Activated CD4-positive, alpha-beta T cell treated with anti-CD3 and anti-CD28 coated beads, Interleukin-2, amount 10 ng/mL, durations not matched to agents 24 days and 14 days (primary cell): ENCODE measurements at regions not wholly inside any gene's neighbourhood (a gene's known extent, or its start where the extent isn't known, plus 50 kb on each side); places are given as distances from the start of the nearest gene placed in this dataset.

Experiments used
- DNase-seq: peaks from one replicate; pipeline ENCODE4 v3.0.0; 2022
- H3K27ac Mint-ChIP-seq: one replicate; pipeline ENCODE4 v1.8.0; 2022; ENCODE audit warnings: mild to moderate bottlenecking, mixed read lengths
- H3K27me3 Mint-ChIP-seq: one replicate; pipeline ENCODE4 v1.8.0; 2022; ENCODE audit warnings: mixed read lengths
- H3K36me3 Mint-ChIP-seq: one replicate; pipeline ENCODE4 v1.8.0; 2022; ENCODE audit warnings: low read depth, mild to moderate bottlenecking, mixed read lengths
- H3K4me1 Mint-ChIP-seq: one replicate; pipeline ENCODE4 v1.8.0; 2021; ENCODE audit warnings: mixed read lengths
- H3K4me3 Mint-ChIP-seq: one replicate; pipeline ENCODE4 v1.8.0; 2022; ENCODE audit warnings: mild to moderate bottlenecking, moderate library complexity, mixed read lengths
- H3K9me3 Mint-ChIP-seq: one replicate; pipeline ENCODE4 v1.8.0; 2021; ENCODE audit warnings: mixed read lengths
- intact Hi-C: fragments of 100-400 bp; cut with micrococcal nuclease; formaldehyde crosslinking; loops from one replicate; pipeline ENCODE4 v1.15.1; 2023

DNA sequence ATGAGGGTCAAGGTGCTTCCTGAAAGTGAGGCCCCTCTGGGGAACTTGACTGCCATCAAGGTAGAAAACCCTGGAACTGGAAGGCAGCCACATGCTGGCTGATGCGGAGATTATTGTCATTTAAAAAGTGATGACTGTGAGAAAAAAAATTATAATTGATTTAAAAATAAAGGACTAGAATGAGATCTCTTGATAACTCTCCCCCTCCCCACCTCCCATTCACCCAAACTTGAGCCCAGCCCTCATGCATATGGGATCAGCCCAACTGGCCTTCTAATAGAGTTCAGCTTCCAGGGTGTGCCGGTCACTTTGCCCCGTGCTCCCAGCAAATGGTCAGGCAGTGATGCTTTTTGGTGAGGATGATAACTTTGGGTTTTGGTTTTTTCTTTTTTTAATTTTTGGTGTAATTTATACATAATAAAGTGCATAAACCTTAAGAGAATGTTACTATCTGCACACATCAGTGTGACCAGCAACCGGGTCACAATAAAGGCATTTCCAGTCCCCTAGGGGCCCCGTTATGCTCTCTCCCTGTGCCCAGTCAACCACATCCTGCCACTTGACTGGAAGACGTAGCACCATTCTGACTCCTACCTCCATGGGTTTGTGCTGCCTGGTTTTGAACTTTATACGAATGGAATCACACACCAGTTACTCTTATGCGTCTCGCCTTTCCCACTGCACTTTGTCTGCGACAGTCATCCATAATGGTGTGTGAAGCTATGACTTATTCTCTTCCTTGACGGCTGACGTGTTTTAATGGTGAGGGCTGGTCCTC, 187.9 kb downstream of the USP12 start:
- Mint-ChIP-seq H3K36me3 (no peaks in the 10 kb centered on the region), H3K27me3 (peaks cover 5% of the 10 kb centered on the region), H3K4me3 (no peak overlapping the region), H3K9me3 (no peaks in the 10 kb centered on the region), H3K27ac (no peak overlapping the region), H3K4me1 (peaks cover 9% of the 10 kb centered on the region)
- intact Hi-C loops, result loop anchor here (10.0 kb wide), 1 partner anchor 1001 kb away; the partner anchor contains the start of gene URAD
- DNase-seq, result no peak

DNA sequence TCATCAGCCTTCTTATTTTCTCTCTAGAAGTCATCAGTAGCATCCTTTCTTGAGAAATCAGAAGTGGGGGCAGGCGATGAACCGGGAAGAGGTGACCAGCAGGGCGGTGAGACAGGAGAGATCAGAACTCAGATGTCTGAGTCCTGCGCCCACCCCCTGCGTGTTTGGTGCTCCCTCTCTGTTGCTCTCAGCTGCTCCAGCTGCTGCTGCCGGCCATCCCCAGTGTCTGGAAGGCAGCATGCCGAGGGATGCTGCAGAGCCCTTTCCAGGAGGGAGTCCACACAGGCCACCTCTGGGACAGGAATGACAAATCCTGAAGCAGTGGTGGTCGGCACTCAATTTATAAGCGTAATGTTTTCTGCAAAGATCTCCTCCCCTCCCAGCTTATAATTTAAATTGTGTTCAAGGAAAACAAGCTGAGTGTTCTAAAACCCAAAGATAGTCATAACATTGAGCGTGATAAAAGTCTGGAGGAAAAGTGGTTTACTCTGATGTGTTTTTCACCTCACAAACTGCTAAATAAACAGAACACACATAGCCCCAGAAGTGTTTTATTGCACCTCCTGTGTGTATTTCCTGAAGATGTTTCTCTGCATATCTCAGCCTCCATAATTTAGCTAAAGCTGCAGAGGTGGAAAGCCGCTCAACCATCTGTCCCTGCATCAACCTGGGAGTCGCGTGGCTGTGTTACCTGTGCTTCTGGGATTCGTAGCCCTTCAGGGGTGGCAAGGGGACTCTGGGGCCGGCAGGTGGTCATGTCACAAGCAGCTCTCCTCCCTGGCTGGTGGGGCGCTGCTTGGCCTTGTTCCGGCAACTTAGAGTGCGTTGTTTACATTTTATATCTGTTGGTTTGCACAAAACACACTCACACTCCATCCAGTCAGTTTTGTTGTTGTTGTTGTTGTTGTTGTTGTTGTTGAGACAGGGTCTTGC, 191.2 kb downstream of the USP12 start:
- intact Hi-C loops, result loop anchor here (10.0 kb wide), 1 partner anchor 1004 kb away; the partner anchor contains the start of gene URAD
- no peak overlapping the region for H3K27ac Mint-ChIP-seq

DNA sequence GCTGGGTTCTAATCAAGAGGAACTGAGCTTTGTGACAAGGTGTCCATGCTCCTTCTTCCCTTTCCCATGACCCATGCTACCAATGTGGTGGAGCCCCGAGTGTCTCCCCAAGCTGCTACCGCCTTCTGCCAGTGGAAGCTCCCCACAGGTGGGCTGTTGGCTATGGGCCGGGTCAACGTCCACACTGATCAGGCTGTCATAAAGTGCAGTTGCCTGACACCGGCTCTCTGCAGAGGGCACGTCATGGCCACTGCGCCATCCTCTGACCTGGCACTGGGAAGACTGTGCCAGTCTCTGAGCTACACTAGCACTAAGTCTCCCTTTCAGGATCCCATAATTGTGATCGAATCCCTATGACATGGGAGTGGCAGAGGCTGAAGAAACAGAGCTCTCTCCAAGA, 192.3 kb downstream of the USP12 start:
- no peak for DNase-seq
- Mint-ChIP-seq H3K36me3 (no peaks in the 10 kb centered on the region), H3K9me3 (no peaks in the 10 kb centered on the region), H3K4me1 (peaks cover 9% of the 10 kb centered on the region), H3K4me3 (no peak overlapping the region), H3K27ac (no peak overlapping the region), H3K27me3 (peaks cover 6% of the 10 kb centered on the region)
- intact Hi-C loops, result no loop called here

More for the DNA sequence above, 191.2 kb downstream of the USP12 start:
- DNase-seq, result no peak
- peaks cover 9% of the 10 kb centered on the region for H3K4me1 Mint-ChIP-seq
- H3K27me3 Mint-ChIP-seq, result peaks cover 6% of the 10 kb centered on the region
- H3K9me3 Mint-ChIP-seq, result no peaks in the 10 kb centered on the region
- H3K4me3 Mint-ChIP-seq, result no peak overlapping the region
- no peaks in the 10 kb centered on the region for H3K36me3 Mint-ChIP-seq

DNA sequence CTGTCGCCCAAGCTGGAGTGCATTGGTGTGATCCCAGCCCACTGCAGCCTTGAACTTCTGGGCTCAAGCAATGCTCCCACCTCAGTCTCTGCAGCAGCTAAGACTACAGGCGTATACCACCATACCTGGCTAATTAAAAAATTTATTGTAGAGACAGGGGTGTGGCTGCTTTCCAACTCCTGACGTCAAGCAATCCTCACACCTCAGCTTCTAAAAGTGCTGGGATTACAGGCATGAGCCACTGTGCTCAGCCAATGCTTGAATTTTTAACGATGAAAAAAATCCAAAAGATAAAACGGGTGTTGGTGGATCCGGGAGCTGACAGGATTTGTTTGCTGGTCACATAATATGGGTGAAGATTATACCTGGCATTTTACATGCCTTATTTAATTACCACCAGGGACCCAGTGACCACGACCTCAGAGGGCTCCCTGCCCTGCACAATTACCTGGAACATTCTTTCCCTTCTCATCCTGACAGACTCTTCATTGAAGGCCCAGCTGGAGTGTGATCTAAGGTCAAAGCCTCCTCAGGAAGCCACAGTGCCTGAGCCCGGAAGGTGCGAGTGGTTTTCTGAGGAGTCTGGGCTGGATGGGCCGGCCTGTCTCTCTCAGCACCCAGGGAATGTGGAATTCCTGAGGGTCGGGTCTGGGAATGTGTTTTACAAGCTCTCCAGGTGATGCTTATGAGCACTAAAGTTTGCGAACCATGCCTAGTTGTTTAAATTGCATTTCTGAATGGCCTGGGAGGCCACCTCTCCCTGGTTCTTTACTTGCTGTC, 193.3 kb downstream of the USP12 start:
- intact Hi-C loops, result no loop called here
- Mint-ChIP-seq H3K4me3 (no peak overlapping the region), H3K4me1 (peaks cover 3% of the 10 kb centered on the region), H3K27ac (no peak overlapping the region), H3K36me3 (no peaks in the 10 kb centered on the region), H3K9me3 (no peaks in the 10 kb centered on the region), H3K27me3 (peaks cover 2% of the 10 kb centered on the region)
- DNase-seq, result no peak

DNA sequence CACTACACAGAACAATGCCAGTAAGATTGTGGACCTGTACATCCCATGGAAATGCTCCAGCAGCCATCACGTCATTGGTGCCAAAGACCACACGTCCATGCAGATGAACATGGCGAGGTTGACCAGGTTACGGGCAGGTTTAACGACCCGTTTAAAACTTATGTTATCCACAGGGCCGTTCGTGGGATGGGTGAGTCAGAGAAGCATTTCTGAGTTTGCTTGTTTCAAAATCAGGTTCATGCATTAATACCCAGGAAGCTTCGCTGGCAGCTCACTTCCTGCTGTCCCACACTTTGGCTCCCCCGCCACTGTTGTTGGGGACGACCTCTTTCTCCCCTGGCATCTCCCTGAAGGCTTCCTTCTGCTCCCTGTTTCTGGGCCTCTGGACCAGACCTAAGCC, 194.1 kb downstream of the USP12 start:
- H3K4me1 Mint-ChIP-seq, result peaks cover 2% of the 10 kb centered on the region
- H3K27me3 Mint-ChIP-seq, result peaks cover 2% of the 10 kb centered on the region
- H3K27ac Mint-ChIP-seq, result no peak overlapping the region

DNA sequence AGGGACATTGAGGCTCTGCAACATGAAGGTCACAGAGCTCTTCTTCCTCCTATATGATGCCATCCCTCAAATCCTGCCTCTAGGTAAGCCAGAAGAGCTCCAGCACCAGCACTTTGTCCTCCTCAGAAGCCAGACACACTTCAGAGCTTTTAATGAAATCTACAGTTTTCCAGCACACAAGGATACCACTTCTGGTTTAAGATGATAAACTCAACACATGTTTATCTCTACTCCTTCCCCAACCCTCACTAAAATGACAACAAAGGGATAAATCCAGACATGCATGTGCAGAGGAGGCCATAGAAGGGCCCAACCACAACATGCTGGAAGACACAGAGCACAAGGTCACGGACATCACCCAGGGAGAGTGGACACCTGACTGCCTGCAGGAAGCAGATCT, 195.3 kb downstream of the USP12 start:
- Mint-ChIP-seq H3K27me3 (peaks cover 2% of the 10 kb centered on the region), H3K4me1 (peaks cover 2% of the 10 kb centered on the region), H3K27ac (no peak overlapping the region), H3K4me3 (no peak overlapping the region), H3K36me3 (no peaks in the 10 kb centered on the region), H3K9me3 (peaks cover 4% of the 10 kb centered on the region)
- no peak for DNase-seq
- intact Hi-C loops, result no loop called here

More for the DNA sequence above, 194.1 kb downstream of the USP12 start:
- no peak overlapping the region for H3K4me3 Mint-ChIP-seq
- peaks cover 3% of the 10 kb centered on the region for H3K9me3 Mint-ChIP-seq
- DNase-seq, result no peak
- intact Hi-C loops, result no loop called here
- no peaks in the 10 kb centered on the region for H3K36me3 Mint-ChIP-seq

DNA sequence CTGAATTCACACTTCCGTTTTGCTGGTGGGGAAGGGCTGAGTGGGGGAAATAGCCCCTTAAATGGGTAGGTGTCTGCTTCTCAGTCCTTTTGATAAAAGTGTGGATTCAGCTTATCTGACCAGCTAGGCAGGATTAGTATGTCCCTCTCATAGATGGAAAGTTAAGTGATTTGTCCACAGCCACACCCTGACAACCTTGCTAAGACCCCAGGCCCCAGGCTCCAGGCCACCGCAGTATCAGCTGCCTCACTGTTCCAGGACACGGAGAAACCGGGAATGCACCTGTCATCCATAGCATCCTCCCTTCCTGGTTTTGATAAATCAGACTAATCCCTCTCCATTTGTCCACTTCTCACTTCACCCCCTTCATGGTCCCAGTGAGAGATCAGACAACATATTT, 197.7 kb downstream of the USP12 start:
- Mint-ChIP-seq H3K4me3 (no peak overlapping the region), H3K9me3 (peaks cover 4% of the 10 kb centered on the region), H3K4me1 (peaks cover 2% of the 10 kb centered on the region), H3K27me3 (peaks cover 2% of the 10 kb centered on the region), H3K27ac (no peak overlapping the region), H3K36me3 (no peaks in the 10 kb centered on the region)
- intact Hi-C loops, result no loop called here
- no peak for DNase-seq

DNA sequence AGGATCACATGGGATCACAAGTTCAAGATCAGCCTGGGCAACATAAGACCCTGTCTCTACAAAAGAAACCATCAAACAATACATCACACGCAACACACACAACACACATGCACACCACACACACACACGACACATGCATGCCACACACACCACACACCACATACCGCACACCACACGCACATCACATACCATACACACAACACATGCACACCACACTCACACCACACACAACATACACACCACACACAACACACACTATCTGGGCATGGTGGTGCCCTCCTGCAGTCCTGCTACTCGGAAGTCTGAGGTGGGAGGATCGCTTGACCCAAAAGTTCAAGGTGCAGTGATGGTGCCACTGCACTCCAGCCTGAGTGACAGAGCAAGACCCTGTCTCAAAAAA, 198.3 kb downstream of the USP12 start:
- no peak overlapping the region for H3K27ac Mint-ChIP-seq
- no peak for DNase-seq
- no peaks in the 10 kb centered on the region for H3K27me3 Mint-ChIP-seq
- peaks cover 4% of the 10 kb centered on the region for H3K9me3 Mint-ChIP-seq
- no peaks in the 10 kb centered on the region for H3K36me3 Mint-ChIP-seq
- H3K4me3 Mint-ChIP-seq, result no peak overlapping the region
- intact Hi-C loops, result no loop called here
- H3K4me1 Mint-ChIP-seq, result peaks cover 2% of the 10 kb centered on the region

DNA sequence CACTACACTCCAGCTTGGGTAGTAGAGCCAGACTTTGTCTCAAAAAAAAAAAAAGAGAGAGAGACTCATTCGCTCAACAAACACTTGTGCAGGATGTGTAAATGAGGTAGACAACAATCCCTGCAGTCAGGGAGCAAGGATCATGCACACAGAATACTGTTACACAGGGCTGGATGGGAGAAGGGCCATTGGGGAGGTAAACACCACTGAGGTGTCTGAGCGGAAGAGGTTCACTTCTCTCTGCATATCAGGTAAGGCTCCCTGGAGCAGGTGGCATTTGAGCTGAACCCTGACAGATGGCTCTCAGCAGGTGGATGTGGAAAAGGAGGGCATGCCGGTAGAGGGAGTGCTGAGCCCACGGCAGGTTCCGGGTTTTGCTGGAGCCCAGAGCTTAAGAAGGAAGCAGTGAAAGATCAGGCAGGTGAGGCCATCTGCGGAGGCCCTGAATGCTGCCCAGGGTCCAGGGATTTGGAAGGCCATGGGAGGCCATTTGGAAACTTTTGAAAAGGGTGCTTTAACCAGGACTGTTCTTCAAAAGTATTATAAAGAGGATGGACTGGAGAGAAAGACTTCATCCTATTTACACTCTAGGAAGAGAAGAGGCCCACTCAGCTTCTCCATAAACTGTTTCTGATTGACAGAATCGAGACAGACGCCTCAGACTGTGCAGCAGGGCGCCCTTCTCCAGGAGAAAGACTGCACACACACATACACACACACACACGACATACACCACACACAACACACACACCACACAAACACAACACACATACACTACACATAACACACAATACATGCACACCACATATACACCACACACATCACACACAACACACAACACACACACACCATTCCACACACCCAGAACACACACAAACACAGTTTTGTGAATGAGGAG, 199.4 kb downstream of the USP12 start:
- peaks cover 4% of the 10 kb centered on the region for H3K9me3 Mint-ChIP-seq
- no peak overlapping the region for H3K27ac Mint-ChIP-seq
- H3K27me3 Mint-ChIP-seq, result no peaks in the 10 kb centered on the region
- peak; percentile 75 for DNase-seq
- no peak overlapping the region for H3K4me3 Mint-ChIP-seq
- intact Hi-C loops, result no loop called here
- H3K4me1 Mint-ChIP-seq, result peaks cover 2% of the 10 kb centered on the region
- H3K36me3 Mint-ChIP-seq, result no peaks in the 10 kb centered on the region

DNA sequence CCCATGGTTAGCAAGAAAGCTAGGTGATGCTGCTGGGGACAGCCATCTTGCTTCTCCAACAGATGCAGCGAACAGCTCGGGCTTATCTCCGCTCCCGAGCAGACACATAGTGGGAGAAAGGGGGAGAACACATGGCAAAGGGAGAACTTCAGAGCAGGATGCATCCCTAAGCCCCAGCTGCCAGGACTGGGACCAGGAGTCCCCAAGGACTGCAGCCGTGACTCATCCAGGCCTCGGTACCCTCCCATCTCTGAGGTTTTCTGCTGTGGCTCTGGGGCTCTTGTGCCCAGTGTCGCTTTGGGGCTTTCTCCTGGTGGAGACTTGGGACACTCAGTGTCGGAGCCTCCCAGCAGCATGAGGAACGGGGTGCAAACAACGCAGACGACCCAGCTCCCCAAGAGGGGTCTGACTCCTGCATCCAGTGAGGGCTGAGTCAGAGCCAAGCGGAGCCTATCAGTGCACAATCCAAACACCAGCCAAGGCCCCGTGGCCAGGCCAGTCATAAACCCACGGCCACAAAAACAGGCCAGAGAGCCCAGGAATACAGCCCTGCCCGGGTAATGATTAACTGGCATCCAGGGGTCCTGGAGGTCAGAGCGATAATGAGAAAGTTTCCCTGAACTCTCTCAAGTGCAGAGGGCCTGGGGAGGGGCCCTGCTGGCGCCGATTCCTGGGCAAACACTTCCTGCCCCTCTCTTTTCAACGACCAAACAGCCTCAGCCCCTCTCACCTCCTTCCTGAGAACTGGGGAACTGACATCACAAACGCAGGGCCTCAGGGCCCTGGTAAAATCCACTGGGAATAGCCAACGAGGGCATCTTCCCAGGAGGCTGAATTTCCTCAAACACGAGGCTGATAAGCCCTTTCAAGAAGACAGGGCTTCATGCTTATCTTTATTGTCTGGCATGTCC, 202.9 kb downstream of the USP12 start:
- H3K9me3 Mint-ChIP-seq, result peaks cover 4% of the 10 kb centered on the region
- intact Hi-C loops, result no loop called here
- H3K27ac Mint-ChIP-seq, result no peak overlapping the region
- DNase-seq, result no peak
- no peaks in the 10 kb centered on the region for H3K27me3 Mint-ChIP-seq
- no peak overlapping the region for H3K4me3 Mint-ChIP-seq
- H3K36me3 Mint-ChIP-seq, result no peaks in the 10 kb centered on the region
- peaks cover 2% of the 10 kb centered on the region for H3K4me1 Mint-ChIP-seq

DNA sequence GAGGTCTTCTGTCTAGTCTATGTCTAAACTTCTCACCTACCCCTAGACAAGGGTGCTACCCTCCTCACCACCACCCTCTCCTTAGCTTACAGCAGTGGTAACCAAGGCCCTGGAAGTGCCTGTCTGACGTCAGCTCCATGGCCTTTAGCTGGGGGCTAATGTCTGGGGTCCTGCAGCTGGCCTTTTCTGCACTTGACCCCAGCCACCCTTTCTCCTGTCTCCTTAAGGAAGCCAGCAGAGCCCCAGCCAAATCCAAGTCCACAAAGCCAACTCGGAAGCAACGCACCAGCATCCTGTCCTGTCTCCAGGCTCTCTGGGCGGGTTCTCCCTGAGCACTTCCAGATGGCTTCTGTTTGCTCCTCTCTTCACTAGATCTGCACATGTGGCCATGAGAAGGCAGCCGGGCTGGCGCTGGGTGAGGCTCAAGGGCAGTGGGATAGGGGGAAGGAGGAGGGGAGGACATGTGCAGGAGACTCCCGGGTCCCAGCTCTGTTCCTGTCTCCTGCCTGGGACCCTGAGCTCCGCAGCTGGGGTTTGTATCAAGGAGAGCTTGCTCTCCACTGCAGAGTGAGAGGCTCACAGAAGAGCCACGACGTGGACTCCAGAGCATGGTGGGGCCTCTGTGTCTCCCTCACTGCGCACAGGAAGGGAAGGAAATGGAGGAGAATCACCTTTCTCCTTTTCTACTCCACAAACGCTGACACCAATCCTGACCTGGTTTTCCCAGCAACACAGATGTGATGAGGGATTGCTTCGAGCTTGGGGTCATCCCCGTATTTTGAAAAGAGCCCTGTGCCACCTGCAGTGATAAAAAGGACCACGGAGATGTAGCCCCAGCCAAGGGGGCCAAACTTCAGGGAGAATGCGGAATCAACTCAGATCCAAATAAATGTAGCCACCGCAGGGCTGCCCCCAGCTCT, 204.2 kb downstream of the USP12 start:
- no peaks in the 10 kb centered on the region for H3K9me3 Mint-ChIP-seq

More for the DNA sequence above, 204.2 kb downstream of the USP12 start:
- no peak overlapping the region for H3K4me3 Mint-ChIP-seq
- DNase-seq, result no peak
- H3K4me1 Mint-ChIP-seq, result no peaks in the 10 kb centered on the region
- H3K27ac Mint-ChIP-seq, result no peak overlapping the region
- H3K27me3 Mint-ChIP-seq, result no peaks in the 10 kb centered on the region
- no peaks in the 10 kb centered on the region for H3K36me3 Mint-ChIP-seq
- intact Hi-C loops, result no loop called here
